ENCODE measurements at regions not wholly inside any gene's neighbourhood (a gene's known extent, or its start where the extent isn't known, plus 50 kb on each side); places are given as distances from the start of the nearest gene placed in this dataset.

GRCh38 chr4:165621983-165622382, 243.2 kb downstream of the CPE start:
- no peak overlapping the region for H3K4me3 ChIP-seq (ENCODE audit: low read depth in 1 of 3, low read length in 3 of 3)
- no peaks in the 10 kb centered on the region for H3K27me3 ChIP-seq (ENCODE audit: control insufficient read depth in 4 of 4, insufficient read depth in 4 of 4, low read length in 3 of 4)
- no peaks in the 10 kb centered on the region for H3K4me1 ChIP-seq (ENCODE audit: control insufficient read depth in 4 of 4, insufficient read depth in 4 of 4, low read length in 3 of 4)
- no peak overlapping the region for H3K9ac ChIP-seq (ENCODE audit: low read depth in 1 of 2, low read length in 2 of 2)
- H3K9me3 ChIP-seq (ENCODE audit: control insufficient read depth in 4 of 4, low read length in 3 of 4) = no peaks in the 10 kb centered on the region
- no peak for DNase-seq (ENCODE audit: low spot score)
- no peaks in the 10 kb centered on the region for H3K36me3 ChIP-seq (ENCODE audit: control insufficient read depth in 4 of 4, insufficient read depth in 3 of 4, low read depth in 1 of 4, low read length in 3 of 4)
- TF ChIP-seq SP1 (IDR thresholded peaks at IDR 0.05) (no peak), EGR1 (IDR thresholded peaks at IDR 0.05; ENCODE audit: low read depth in 2 of 2) (no peak), FOXA2 (IDR thresholded peaks at IDR 0.05) (no peak), FOXA1 (IDR thresholded peaks at IDR 0.05) (no peak), ZBTB33 (IDR thresholded peaks at IDR 0.05) (no peak), YY1 (IDR thresholded peaks at IDR 0.05) (no peak), MAX (IDR thresholded peaks at IDR 0.05) (no peak), NR2F2 (IDR thresholded peaks at IDR 0.05) (no peak), REST (IDR thresholded peaks at IDR 0.05) (no peak), GABPA (IDR thresholded peaks at IDR 0.05 in 1 of 2, conservative IDR thresholded peaks at IDR 0.05 in 1 of 2) (no peak), HNF4G (IDR thresholded peaks at IDR 0.05) (no peak), JUND (IDR thresholded peaks at IDR 0.05) (no peak), CTCF (IDR thresholded peaks at IDR 0.05; ENCODE audit: low read depth, low read length, missing input control) (no peak)
- WGBS = 67% methylated on average over 5 of the region's 5 CpGs
- H3K27ac ChIP-seq (ENCODE audit: low read depth in 1 of 2, low read length in 2 of 2) = no peak overlapping the region

GRCh38 chr4:165625281-165625680, 246.5 kb downstream of the CPE start:
- TF ChIP-seq HNF4A (conservative IDR thresholded peaks at IDR 0.05) (no peak), FOXA2 (IDR thresholded peaks at IDR 0.05) (no peak), ZBTB33 (IDR thresholded peaks at IDR 0.05) (no peak)
- Histone ChIP-seq H3K4me1 (ENCODE audit: control insufficient read depth in 4 of 4, insufficient read depth in 4 of 4, low read length in 3 of 4) (no peaks in the 10 kb centered on the region), H3K9me3 (ENCODE audit: control insufficient read depth in 4 of 4, low read length in 3 of 4) (no peaks in the 10 kb centered on the region), H3K9ac (ENCODE audit: low read depth in 1 of 2, low read length in 2 of 2) (no peak overlapping the region), H3K4me3 (ENCODE audit: low read depth in 1 of 3, low read length in 3 of 3) (no peak overlapping the region), H3K27me3 (ENCODE audit: control insufficient read depth in 4 of 4, insufficient read depth in 4 of 4, low read length in 3 of 4) (no peaks in the 10 kb centered on the region), H3K36me3 (ENCODE audit: control insufficient read depth in 4 of 4, insufficient read depth in 3 of 4, low read depth in 1 of 4, low read length in 3 of 4) (no peaks in the 10 kb centered on the region), H3K27ac (ENCODE audit: low read depth in 1 of 2, low read length in 2 of 2) (no peak overlapping the region)
- 74% methylated on average over 2 of the region's 2 CpGs for WGBS
- no peak for DNase-seq (ENCODE audit: low spot score)
